HG03575 (cell line): ENCODE measurements at regions not wholly inside any gene's neighbourhood (a gene's known extent, or its start where the extent isn't known, plus 50 kb on each side); places are given as distances from the start of the nearest gene placed in this dataset.

Experiments used
- ATAC-seq: cut with Tn5 transposase; IDR thresholded peaks from one replicate; pipeline ENCODE4 v1.9.1; 2021; ENCODE audit not compliant: unreplicated experiment, insufficient number of reproducible peaks, low FRiP score; ENCODE audit errors: extremely low read depth

GRCh38 chr4:11566444-11567022 is 137.8 kb upstream of the HS3ST1 start:
- peak; percentile 57 for ATAC-seq

GRCh38 chr4:11565899-11566298 is 137.2 kb upstream of the HS3ST1 start:
- no peak for ATAC-seq

GRCh38 chr4:11565213-11565612 is 136.5 kb upstream of the HS3ST1 start:
- no peak for ATAC-seq

DNA sequence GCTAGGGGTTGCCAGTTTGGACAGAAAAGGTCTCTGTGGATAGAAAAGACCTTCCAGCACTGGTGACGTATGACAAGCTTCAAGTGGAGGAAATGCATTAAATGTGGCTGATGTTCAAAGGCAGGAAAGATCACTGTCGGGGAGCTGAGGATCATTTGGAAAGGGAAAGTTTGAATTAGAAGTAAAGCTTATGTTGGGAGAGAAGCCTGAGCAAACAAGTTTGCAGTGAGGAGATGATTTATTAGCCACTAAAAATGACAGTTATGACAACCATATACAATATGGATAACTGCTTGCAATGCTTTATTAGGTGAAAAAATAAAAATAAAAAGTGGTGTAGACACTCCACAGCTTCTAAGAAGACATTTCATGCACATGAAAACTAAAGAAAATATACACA is 135.3 kb upstream of the HS3ST1 start:
- no peak for ATAC-seq

DNA sequence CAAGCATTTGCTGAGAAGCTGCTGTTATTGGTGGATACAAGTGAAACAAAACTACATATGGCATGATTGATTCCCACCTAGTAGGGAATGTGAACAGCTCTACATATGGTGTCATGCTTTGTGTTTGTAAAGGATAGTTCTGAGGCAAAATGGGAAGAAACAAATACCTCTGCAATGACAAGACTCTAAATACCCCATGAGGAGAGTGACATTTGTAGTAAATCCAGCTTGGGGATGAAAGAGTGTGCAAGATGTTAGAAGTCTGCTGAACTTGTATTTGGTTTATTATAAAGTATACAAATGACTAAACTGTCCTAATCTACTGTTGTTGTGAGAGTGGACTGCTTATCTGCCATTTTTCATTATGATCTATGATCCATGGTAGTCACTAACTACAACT is 120.8 kb upstream of the HS3ST1 start:
- ATAC-seq: no peak

DNA sequence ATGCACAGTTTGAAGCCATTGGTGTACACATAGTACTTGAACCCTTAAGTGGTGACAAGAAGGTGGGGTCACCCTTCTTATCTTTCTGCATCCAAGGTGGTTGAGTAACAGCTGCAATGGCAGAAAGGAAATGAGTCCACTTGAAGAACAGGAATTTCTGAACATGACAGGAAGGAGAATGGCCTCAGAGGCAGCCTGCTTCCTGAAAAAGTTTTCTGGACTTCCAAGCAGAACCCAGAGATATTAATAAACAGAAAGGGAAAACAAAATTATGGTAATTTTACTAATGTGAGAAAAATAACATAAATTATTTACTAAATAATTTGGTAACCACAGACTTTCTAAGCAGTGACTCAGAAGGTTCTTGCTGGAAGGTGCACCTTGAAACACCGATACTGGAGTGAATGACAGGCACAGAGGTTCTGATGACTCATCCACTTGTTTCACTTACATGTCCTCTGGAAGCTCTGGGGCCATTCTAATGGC is 119.9 kb upstream of the HS3ST1 start:
- ATAC-seq: peak; percentile 82

- ATAC-seq: no peak
Observed at GRCh38 chr4:11546391-11547175, 117.9 kb upstream of the HS3ST1 start.

DNA sequence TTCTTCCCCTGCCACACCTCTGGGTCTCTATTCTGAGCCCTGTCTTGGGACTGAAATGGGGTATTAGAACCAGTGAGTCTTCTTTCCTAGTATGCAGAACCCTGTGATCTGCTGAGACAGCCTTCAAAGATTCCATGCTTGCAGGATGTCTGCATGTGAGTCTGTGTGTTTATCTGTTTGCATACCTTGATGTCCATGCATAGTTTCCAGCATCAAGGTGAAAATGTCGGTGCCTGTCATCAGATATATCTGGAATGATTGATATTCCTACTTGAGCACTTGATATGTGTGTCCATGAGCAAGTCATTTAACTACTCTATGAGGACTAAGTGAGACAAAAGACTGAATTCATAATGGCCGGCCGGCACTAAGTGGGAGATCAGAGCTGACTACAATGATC is 117.0 kb upstream of the HS3ST1 start:
- no peak for ATAC-seq

DNA sequence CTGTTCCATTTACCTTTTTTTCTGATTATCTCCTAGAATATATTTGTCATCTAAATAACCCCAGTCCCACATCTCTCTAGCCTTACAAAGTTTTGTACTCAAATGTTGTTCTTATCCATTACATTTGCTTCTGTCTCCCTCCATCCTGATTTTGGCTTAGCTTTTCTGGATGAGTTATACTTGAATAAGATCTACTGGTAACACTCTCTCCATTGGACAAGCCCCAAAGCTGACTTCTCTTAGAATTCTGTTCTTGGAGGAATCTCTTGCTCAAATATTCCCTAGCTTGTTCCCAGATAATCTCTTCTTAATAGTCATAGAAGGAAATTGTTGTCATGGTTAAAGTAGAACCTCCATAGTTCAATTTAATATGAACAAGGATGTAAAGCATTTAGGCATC is 115.5 kb upstream of the HS3ST1 start:
- ATAC-seq: no peak

GRCh38 chr4:11543706-11544105 is 115.0 kb upstream of the HS3ST1 start:
- ATAC-seq: no peak

DNA sequence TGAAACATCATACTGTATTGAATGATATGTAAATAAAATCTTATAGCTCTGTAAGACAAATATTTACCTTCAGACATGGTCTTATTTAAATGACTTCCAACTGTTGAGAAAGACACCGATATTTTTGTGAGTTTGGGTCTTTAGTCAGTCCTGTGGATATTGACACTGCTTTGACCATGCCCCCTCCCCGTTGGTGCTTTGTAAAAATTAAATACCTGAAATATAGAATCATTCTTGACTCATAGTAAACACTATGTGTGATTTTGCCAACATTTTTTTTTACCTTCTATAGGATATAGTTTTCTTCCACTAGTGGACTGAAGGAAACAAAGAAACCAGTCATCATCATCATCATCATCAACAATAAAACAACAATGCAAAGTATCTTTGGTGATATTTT is 114.3 kb upstream of the HS3ST1 start:
- ATAC-seq: no peak

GRCh38 chr4:11537846-11538245 is 109.2 kb upstream of the HS3ST1 start:
- ATAC-seq: no peak

DNA sequence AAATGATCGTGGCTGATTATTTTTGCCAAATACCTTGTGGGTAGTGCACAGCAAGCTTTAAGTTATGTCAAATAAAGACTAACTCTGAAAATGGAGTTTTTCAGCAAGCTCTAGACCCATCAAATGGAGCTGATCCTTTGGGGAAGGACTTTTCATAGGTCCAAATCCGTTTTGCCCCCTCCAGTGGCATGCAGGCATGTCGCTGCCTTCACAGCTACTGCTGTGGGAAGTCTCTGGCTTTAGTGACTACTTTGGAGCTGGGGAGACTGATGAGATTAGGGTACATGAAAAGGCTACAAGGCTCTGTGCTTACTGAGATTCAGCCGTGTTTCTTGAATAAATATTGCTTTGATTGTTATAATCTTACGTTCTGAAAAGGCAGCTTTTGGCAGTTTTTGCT is 106.6 kb upstream of the HS3ST1 start:
- no peak for ATAC-seq

GRCh38 chr4:11534623-11535302 is 106.1 kb upstream of the HS3ST1 start:
- no peak for ATAC-seq

DNA sequence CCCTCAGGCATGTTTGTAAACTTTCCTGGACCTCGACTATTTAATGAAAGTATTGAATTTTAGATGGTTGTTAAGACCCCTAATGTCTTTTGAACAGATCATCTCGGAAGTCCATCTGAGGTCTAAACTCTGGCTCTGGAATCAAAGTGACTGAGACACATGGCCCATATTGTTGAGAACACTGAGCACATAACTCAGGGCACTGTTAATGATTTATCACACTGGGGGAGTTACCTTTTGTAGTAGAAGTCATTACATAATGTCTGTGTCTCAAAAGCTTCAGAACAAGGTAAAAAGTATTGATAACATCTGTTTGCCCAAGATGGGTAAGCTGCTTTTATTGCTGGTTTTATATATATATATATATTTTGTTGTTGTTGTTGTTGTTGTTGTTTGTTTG is 103.4 kb upstream of the HS3ST1 start:
- ATAC-seq: no peak

- no peak for ATAC-seq
Observed at GRCh38 chr4:11529625-11530201, 101.0 kb upstream of the HS3ST1 start.

- ATAC-seq: no peak
Observed at GRCh38 chr4:11525085-11525484, 96.4 kb upstream of the HS3ST1 start.

GRCh38 chr4:11518754-11519153 is 90.1 kb upstream of the HS3ST1 start:
- no peak for ATAC-seq

DNA sequence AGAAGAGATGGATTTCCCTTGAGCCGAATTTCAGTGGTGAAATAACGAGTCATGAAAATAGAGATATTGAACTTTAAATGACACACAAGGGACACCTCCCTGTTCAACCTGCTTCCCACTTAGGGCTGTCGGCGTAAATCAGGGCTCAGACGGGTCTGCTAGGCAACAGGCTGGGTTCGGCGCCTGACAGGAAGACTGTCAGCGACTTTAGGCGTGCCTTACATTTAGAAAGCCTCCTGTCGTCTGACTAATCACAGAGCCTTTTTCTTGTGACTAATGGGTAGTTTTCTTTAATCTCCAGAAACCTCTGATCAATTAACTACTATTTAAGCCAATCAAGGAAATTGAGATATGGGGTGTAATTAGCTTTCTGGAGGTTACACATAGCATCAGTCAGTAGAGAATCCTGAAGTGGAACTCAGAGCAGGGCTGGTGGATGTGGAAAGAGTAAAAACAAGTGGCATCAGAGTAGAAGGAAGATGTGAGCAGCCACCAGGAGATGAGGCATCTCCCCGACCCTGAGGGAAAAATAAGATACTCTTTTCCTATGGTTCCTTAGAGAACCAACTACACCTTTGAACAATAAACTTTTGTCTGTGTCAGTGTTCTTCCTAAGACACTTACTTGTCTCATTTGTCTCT is 86.2 kb upstream of the HS3ST1 start:
- ATAC-seq: no peak
